ENCODE measurements at regions not wholly inside any gene's neighbourhood (a gene's known extent, or its start where the extent isn't known, plus 50 kb on each side); places are given as distances from the start of the nearest gene placed in this dataset.

DNA sequence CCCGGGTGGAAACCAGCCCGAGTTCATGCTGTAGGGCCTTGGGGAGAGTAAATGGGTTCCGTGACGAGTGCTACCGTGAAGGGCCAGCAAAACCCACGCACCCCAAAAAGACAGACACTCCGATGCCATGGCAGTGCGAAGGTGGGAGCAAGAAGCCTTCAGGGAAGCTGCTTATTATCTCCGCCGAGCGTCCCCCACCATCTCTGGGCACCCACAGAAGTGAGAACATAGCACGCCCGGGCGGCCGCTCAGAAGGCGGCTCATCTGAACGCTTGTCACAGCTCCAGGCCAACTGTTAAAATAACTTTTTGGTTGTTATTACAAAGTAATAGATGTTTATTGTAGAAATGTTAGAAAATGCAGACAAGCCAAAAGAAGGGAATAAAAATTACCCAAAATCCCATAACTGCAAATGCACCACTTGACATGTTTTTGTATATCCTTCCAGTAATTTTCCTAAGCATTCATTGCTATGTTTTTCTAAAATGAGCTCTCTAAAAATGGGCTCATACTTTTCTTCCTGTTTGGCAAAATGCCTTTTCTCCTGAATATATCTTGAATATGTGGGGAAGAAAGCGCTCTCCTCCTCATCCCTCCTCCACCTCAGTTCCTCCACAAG lies 234.9 kb downstream of the NPHP4 start:
- no peak overlapping the region for H3K27ac Mint-ChIP-seq
- H3K9me3 Mint-ChIP-seq, result no peaks in the 10 kb centered on the region
- H3K4me3 Mint-ChIP-seq, result no peak overlapping the region
- no peaks in the 10 kb centered on the region for H3K36me3 Mint-ChIP-seq
- peaks cover 6% of the 10 kb centered on the region for H3K27me3 Mint-ChIP-seq
- H3K4me1 Mint-ChIP-seq, result no peaks in the 10 kb centered on the region

DNA sequence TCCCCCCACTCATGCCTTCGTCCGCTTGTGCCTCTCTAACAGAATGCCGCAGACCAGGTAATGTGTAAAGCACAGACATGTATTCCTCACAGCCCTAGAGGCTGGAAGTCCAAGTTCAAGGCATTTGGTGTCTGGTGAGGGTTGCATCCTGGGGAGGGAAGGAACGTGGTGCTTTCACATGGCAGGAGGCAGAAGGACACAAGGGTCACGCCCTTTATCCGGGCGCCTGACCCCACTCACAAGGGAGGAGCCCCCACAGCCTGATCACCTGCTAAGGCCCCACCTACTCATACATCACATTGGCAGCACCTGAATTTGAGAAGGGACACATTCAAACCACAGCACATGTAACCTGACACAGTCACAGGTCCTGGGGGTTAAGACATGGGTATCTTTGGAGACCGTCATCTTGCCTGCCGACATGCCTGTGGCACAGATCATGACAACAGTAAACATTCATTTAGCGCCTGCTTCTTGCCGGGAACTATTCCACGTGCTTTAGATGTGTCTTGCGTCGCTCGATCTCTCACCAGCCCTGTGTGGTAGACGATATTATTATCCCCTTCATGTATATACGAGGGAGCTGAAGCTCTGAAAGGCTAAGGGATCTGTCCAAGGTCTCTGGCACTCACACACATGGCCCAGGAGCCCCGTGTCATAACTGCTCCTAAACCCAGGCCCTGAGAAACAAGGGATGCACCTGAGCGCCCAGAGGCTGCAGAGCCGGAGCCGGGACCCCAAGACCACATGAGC lies 235.6 kb downstream of the NPHP4 start:
- Mint-ChIP-seq H3K36me3 (no peaks in the 10 kb centered on the region), H3K27ac (no peak overlapping the region), H3K27me3 (peaks cover 5% of the 10 kb centered on the region), H3K9me3 (no peaks in the 10 kb centered on the region), H3K4me3 (no peak overlapping the region), H3K4me1 (no peaks in the 10 kb centered on the region)

DNA sequence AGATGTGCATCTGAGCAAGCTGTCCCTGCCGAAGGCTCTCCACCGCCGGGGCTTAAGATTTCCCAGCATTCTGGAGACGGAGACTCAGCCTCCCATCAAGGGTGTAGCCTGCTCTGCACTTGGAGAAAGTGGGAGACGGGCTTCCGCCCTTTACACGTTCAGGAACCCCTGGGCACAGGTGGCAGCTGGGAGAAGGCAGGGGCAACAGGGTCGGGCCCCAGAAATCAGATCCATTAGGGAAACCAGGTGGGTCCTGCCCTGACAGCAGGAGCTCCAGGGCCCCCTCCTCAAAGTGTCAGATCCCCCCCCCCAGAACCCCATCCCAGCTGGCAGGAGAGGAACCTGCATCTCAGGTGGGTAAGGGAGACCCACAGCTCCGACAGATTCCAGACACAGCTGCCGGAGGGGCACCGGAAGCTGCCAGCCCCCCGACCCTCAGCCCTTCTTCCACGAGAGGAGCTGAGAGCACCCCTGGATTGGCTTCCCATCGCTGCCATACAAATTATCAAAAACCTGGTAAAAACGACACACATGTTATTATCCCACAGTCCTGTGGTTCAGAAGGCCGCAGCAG lies 236.6 kb downstream of the NPHP4 start:
- Mint-ChIP-seq H3K4me3 (no peak overlapping the region), H3K36me3 (no peaks in the 10 kb centered on the region), H3K27me3 (peaks cover 5% of the 10 kb centered on the region)

DNA sequence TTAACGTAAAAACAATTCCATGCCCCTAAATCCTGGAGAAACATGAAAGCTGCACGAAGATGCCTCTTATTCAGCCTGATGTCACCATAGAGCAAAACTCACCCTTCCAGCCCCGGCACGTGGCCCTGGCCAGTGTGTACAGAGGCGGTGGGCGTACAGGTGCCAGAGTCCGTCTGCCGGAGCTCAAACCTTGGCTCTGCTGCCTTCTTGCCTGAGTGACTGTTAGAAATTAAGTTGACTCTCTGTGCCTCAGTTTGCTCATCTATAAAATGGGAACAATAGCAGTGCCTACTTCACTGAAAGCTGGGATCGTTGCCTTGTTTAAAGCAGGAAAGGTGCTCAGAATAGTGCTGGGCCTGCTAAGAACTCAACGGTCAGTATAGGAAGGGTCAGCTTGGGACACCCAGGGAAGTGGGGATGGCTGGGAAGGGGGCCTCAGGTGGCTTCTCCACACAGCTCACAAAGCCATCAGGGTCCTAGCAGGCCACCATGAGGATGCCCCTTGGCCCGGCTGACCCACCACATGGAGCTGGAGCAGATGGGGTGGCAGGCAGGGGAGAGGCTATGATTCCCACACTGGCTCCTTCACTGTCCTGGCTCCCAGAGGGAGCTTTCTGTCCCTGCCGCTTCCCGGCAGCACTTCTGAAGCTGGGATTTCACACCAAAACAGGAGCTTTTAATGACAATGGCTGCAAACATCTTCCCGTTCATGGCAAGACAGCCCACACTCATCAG lies 237.2 kb downstream of the NPHP4 start:
- no peak overlapping the region for H3K27ac Mint-ChIP-seq
- H3K4me1 Mint-ChIP-seq, result no peaks in the 10 kb centered on the region
- peaks cover 4% of the 10 kb centered on the region for H3K27me3 Mint-ChIP-seq
- H3K9me3 Mint-ChIP-seq, result no peaks in the 10 kb centered on the region
- no peaks in the 10 kb centered on the region for H3K36me3 Mint-ChIP-seq
- no peak overlapping the region for H3K4me3 Mint-ChIP-seq

More for the DNA sequence above, 236.6 kb downstream of the NPHP4 start:
- Mint-ChIP-seq H3K4me1 (no peaks in the 10 kb centered on the region), H3K9me3 (no peaks in the 10 kb centered on the region), H3K27ac (no peak overlapping the region)

DNA sequence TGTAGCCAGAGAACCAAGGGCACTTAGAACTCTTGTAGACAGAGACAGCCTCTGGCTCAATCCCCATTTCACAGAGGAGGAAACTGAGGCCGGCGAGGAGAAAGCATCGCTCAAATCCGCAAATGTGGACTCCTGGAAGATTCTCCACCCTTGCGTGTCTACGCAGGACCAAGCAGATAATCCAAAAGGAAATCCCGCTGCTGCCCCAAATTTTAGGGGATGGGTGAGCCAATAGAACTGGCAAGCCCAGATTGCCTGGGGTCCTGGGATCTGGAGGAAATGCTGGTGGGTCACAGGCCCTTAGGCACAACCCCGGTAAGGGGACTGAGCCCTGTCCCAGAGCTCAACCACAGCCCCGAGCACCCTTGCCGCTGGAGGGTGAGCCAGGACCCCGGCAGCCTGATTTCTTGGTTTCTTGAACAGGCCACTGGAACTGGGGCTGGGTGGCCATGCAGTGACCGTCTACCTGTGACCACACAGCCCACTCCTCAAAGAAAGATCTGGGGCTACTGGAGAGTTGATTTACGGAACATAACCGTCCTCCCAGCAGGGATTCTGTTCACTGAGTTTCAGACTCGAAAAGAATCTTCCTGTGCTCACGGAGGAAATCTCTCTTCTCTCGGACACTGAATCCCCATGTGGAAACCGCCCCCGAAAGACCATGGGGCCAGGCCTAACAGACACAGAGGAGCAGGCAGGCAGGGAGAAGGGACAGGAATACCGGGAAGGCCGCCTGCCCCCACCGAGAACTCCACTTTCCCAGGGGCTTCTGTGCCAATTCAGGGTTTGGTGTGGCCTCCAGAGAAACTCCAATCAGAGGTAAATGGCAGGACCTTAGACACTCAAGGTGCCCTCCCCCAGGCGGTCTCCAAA lies 238.4 kb downstream of the NPHP4 start:
- Mint-ChIP-seq H3K4me3 (no peak overlapping the region), H3K4me1 (no peaks in the 10 kb centered on the region), H3K9me3 (no peaks in the 10 kb centered on the region), H3K27ac (no peak overlapping the region), H3K27me3 (peaks cover 4% of the 10 kb centered on the region), H3K36me3 (no peaks in the 10 kb centered on the region)

DNA sequence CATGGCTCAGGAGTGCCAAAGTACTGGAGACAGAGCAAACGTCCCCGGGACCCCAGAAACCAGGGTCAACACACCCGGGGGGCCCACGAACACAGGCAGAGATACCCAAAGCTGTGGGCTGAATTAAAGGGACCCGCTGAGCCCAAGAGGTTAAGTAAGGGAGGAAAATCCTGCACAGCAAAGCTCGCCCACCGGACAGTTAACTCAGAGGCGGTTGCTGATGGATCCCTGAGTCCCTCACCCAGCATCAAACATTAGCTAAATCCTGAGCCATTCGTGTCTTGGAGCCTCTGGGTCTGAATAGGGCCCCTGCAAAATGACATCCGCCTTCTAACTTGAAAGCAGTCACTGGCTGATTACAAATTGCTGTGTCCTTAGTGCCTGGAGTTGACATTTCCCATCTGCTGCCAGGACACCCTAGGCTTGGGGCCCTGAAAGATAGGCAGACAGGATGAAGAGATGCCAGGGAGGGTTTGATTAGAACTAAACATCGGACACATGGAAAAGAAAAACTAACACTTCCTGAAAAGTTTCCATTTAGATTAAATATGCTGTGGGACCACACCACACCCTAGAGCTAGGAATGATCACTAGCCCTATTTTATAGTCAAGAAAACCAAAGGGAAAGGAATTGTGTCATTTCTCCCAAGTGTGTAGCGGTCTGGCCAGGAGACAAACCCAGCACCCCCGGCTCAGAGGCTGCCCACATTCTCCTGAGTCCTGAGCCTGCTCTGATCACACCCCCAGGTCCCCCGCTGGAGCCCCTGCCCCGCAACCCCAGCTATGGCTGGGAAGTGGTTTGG lies 239.3 kb downstream of the NPHP4 start:
- Mint-ChIP-seq H3K4me1 (no peaks in the 10 kb centered on the region), H3K4me3 (no peak overlapping the region), H3K9me3 (no peaks in the 10 kb centered on the region), H3K36me3 (no peaks in the 10 kb centered on the region), H3K27me3 (peaks cover 4% of the 10 kb centered on the region), H3K27ac (no peak overlapping the region)

DNA sequence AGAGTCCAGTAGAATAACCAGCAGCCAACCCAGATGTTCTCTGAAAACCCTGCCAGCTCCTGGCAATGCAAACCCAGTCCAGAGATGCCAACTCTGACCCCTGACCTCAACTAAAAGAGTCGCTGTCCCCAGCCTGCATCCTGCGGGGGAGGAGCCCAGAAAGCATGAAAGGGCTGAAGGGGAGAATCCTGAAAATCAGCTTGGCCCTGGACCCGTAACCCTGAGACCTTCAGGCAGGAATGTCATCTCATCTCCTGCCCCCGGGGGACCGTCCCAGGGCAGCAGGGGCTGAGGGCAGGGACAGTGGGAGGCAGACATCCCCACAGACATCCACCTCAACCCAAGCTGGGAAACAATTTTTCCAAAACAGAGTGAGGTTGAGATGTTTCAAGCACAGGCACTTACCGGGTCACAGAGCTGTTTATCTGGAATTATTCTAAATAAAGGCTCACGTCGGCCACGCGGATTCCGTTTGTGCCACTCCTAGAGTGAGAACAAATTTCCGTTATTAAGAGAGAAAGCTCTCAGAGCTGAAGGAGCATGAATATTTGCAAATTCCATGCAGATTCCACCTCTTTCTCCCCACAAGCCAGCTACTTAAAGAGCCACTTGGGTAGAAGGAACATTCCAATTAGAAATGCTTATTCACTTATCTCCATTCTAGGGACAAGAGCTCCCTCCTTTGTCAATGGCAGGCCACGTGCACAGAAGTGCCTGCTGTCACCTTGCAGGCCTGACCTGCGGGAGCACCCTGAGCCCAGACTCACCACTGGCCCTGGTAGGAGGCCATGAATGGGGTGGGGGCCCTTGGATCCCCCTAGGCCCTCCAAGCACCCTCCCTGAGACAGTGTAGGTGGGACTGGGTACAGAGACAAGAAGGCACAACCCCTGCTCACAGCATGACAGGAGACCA lies 240.1 kb downstream of the NPHP4 start:
- H3K36me3 Mint-ChIP-seq, result no peaks in the 10 kb centered on the region
- no peaks in the 10 kb centered on the region for H3K9me3 Mint-ChIP-seq
- no peak overlapping the region for H3K4me3 Mint-ChIP-seq
- no peaks in the 10 kb centered on the region for H3K4me1 Mint-ChIP-seq
- peaks cover 4% of the 10 kb centered on the region for H3K27me3 Mint-ChIP-seq
- no peak overlapping the region for H3K27ac Mint-ChIP-seq

DNA sequence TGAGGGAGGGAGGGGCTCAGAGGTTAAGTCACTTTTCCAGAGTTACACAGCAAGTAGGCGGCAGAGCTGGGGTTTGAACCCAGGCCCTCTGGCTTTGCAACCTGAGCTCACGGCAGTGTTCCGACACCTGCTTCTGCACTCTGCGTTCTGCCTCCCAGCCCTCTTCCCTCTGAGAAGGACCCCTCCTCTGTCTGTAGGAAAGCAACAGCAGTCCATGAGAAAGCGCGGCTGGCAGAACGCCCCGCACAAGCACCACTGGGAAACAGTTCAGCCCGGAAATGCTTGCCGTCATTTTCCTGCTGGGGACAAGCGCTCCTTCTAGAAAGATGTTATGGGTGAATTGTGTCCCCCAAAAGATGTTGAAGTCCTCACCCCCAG lies 241.1 kb downstream of the NPHP4 start:
- Mint-ChIP-seq H3K4me1 (no peaks in the 10 kb centered on the region), H3K27ac (no peak overlapping the region), H3K9me3 (no peaks in the 10 kb centered on the region), H3K27me3 (peaks cover 4% of the 10 kb centered on the region), H3K4me3 (no peak overlapping the region), H3K36me3 (no peaks in the 10 kb centered on the region)

DNA sequence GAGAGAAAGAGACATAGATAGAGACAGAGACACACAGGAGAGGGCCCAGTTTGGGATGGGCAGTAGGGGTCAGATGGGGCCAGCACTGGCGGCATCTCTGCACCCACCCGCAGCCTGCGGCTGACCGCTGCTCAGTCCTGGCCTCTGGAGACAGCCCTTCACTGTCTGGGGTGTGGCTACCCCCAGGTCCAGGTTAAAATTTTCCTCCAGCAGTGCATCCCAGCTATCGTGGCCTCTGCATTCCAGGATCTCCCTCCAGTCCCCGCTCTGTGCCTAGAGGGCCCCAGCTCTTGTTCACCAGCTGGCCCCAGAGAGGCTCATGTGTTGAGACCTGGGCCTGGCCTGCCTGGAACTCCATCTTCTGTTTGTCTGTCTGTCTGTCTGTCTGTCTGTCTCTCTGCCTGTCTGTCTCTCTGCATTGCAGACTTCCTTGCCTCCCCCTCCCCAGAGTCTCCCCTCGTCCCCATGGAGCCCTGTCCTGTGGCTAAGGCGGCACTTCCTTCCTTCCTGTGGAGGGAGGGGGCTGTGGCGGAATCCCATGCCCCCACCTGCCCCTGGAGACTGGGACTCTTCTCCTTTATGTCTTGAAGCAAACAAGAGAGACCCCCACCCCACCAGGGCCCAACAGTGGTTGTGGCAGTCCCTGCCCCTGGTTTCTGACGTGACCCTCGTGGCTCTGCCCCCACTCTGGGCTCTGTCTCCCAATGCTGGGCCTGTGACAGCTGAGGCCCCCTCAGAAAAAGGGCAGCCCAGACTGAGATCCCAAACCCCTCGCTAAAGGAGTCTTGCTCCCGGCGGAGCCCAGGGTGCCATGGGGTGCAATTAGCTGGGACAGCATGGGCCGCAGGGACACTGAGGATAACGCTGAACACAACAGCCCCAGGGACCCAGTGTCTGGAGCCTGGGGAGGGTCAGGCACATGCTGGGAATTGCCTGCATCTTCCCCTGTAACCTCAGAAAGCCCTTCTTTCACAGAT lies 241.8 kb downstream of the NPHP4 start:
- Mint-ChIP-seq H3K4me1 (no peaks in the 10 kb centered on the region), H3K36me3 (no peaks in the 10 kb centered on the region), H3K27ac (no peak overlapping the region), H3K9me3 (no peaks in the 10 kb centered on the region), H3K4me3 (no peak overlapping the region), H3K27me3 (peaks cover 5% of the 10 kb centered on the region)

DNA sequence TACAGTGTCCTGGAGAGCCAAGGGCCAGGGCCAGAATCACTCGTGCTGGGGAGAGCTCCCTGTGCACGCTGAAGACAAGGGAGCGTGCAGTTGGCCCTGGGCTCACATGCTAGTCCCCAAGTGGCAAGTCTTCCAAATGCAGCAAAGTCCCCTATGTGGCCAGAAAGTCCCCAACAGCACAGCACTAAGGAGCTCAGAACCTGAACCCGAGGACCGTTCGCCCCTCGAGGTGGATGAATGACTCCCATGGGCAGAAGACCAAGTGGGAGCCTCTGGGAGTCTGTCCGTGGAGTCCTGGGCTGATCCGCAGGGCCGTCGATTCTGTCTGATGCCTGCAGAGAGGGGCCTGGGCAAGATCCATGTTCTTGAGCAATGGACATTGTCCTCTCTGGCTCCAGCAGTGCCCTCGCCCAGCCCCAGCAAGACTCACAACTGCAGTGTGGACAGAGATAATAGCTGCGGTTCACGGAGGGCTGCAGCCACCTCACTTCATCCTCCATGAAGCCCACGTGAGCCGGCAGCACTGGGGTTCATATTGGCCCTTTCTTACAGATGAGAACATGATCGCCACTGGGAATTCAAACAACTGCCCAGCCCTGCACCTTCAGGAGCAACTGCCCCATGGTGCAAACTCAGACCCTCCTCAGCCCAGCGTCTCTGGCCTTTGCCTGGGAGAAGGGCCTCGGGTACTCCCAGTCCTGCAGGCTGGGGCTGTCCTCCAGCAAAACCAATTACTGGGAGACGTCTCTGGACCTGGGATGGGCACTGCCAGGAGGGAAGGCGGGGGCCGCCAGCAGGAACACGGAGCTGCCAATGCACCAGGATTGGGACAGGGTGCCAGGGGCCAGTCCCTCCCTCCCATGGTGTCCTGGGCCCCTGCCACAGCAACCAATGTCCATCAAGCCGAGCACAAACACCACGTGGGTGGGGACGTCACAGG lies 243.7 kb downstream of the NPHP4 start:
- H3K9me3 Mint-ChIP-seq, result no peaks in the 10 kb centered on the region
- H3K4me1 Mint-ChIP-seq, result no peaks in the 10 kb centered on the region
- H3K27me3 Mint-ChIP-seq, result peaks cover 10% of the 10 kb centered on the region
- no peaks in the 10 kb centered on the region for H3K36me3 Mint-ChIP-seq
- H3K27ac Mint-ChIP-seq, result no peak overlapping the region
- H3K4me3 Mint-ChIP-seq, result no peak overlapping the region

DNA sequence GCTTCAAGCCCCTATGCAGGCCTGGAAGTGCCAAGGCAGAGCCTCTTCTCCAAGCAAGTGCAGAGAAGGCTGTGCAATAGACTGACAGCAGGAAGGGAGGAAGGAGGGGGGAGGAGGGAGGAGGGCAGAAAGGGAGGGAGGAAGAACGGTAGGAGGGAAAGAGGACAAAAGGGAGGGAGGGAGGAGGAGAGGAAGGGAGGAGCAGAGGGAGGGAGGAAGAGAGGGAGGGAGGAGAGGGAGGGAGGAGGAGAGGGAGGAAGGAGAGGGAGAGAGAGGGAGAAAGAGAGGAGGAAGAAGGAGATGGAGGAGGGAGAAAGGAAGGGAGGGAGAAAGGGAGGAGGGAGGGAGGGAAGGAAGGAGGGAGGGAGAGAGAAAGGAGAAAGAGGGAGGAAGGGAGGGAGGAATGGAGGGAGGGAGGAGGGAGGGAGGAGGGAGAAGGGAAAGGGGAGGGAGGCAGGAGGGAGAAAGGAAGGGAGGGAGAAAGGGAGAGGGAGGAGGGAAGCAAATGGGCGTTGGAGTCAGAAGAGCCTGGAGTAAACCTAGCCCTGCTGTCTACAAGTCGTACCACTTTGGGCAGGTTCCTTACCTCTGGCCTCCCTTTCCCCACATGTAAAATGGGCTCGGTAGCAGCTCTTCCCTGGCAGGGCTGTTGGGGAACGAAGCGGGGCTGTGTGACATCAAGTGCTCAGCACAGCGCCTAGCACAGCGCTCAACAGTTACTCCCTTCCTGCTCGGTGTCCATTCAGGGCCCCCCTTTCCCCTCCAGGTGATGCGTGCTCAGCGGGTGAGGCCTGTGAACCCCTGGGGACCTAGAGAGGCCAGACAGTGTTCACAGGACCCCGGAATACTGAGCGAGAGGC lies 244.6 kb downstream of the NPHP4 start:
- no peaks in the 10 kb centered on the region for H3K4me1 Mint-ChIP-seq
- H3K27ac Mint-ChIP-seq, result no peak overlapping the region
- H3K36me3 Mint-ChIP-seq, result no peaks in the 10 kb centered on the region
- H3K9me3 Mint-ChIP-seq, result no peaks in the 10 kb centered on the region
- H3K27me3 Mint-ChIP-seq, result peaks cover 10% of the 10 kb centered on the region
- no peak overlapping the region for H3K4me3 Mint-ChIP-seq

Measured in activated naive CD4-positive, alpha-beta T cell treated with anti-CD3 and anti-CD28 coated beads, Interleukin-2, amount 50 U/mL, for 24 hours (primary cell).